AG10803 (cell line): ENCODE measurements at regions not wholly inside any gene's neighbourhood (a gene's known extent, or its start where the extent isn't known, plus 50 kb on each side); places are given as distances from the start of the nearest gene placed in this dataset.
"Not testable (repeated sequence)": the region's sequence is repeated elsewhere in the genome, so short reads cannot be mapped to it uniquely, and the experiment has no call there.

Source experiments
- DNase-seq: peaks from one replicate; pipeline ENCODE4 v3.0.0; 2010; ENCODE audit warnings: low read depth
- H3K4me3 ChIP-seq: 2 replicates; pipeline ENCODE4 v1.5.1; 2011; ENCODE audit warnings: mild to moderate bottlenecking, low read length, control low read depth
- TF ChIP-seq, protein P1 (sequence below): conservative IDR thresholded peaks from 2 replicates; pipeline ENCODE4 v1.5.1; 2011; ENCODE audit warnings: mild to moderate bottlenecking, low read length, control low read depth, inconsistent platforms

DNA sequence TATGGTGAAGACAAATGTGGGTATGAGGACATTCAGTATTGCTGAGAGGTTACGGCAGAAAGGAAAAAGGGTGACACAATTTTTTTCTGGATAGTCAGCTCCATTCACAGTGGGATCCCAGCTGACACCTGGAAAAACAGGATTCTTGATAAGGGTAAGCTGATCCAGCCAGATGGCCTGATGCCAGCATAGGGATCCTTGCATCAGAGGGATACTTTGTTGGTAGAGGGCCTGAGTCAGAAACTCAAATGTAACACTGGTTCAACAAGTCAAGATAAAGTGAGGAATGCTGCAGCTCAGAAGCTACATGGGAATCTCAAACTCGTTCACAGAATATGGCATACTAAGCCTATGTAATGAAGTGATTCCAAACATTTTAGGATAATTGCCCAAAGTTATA lies 726.7 kb downstream of the C4orf33 start:
- TF ChIP-seq, protein P1, sequence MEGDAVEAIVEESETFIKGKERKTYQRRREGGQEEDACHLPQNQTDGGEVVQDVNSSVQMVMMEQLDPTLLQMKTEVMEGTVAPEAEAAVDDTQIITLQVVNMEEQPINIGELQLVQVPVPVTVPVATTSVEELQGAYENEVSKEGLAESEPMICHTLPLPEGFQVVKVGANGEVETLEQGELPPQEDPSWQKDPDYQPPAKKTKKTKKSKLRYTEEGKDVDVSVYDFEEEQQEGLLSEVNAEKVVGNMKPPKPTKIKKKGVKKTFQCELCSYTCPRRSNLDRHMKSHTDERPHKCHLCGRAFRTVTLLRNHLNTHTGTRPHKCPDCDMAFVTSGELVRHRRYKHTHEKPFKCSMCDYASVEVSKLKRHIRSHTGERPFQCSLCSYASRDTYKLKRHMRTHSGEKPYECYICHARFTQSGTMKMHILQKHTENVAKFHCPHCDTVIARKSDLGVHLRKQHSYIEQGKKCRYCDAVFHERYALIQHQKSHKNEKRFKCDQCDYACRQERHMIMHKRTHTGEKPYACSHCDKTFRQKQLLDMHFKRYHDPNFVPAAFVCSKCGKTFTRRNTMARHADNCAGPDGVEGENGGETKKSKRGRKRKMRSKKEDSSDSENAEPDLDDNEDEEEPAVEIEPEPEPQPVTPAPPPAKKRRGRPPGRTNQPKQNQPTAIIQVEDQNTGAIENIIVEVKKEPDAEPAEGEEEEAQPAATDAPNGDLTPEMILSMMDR = no peak
- no peak for DNase-seq
- no peak overlapping the region for H3K4me3 ChIP-seq

DNA sequence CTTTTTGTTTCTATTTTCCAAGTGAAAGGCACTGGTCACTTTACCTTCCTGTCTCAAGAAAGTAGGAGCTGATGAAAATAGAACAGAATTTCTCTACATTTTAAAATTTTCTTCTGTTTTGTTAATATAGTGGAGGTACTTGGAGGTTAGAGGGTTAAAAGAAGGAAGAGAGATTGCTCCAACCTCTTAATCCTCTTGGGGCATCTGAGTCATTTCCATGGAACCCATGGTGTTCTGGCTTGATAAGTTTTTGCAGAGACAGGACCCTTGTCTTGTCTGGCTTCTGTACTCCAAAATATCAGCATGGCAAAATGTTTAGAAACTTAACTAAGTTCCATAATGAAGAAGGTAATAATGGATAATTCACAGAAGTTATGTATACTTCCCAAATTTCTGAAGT lies 727.2 kb downstream of the C4orf33 start:
- TF ChIP-seq, protein P1 = no peak
- H3K4me3 ChIP-seq = no peak overlapping the region
- no peak for DNase-seq

GRCh38 chr4:129829373-129829772 lies 733.4 kb downstream of the C4orf33 start:
- no peak for DNase-seq
- TF ChIP-seq, protein P1 = no peak
- H3K4me3 ChIP-seq = no peak overlapping the region

DNA sequence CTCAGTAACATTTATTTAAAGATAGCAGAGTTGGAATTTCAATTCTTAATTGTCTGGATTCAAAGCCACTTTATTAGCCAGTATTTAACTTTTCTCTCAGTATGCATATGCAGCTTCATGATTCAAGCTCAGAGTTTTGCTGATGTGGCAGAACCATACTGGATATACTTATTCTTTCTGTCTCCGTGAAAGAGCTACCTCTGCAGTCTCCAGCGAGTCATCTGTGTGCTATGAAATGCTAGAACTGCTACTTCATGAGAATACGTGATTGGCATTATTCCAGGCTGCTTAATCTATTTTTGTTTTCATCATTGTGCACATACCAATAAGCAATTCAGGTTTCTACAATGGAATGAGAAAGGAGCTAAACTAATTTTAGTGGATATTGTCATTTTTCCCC lies 743.7 kb downstream of the C4orf33 start:
- TF ChIP-seq, protein P1 = no peak
- no peak overlapping the region for H3K4me3 ChIP-seq
- no peak for DNase-seq

DNA sequence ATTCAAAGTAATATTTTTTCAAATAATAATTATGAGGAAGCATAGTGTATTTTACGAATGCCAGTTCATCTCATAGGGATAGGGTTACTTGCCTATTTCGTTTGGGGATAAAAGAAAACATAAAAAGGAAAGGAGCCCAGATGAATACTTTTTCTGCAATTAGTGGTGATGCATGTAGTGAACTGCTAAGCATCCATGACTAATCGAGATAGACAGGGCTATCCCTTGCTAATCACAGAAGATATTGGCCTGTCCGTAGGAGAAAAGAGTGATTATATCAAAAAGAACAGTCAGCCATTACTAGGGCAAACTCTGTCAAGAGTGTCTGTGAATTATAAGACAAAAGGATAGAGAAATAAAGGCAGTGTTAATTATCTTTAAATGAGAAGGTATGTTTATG lies 746.1 kb downstream of the C4orf33 start:
- no peak overlapping the region for H3K4me3 ChIP-seq
- DNase-seq = no peak
- TF ChIP-seq, protein P1 = no peak

DNA sequence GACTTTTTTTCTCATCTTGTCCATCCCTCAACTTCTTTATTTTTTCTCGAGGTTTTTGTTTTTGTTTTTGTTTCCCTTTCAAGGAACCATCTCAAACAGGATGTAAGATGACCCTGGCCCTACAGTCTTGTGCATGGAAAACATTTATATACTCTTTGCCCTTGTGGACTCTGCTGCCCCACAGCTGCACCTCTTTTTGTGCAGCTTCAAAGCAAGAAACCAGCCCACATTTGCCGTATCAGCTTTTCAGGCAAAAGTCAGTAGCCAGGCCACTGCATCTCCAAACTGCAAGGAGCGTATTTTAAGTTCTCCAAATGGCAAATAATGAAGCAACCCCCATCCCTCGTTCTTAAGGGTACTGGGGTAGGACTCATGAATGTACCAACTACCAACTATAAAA lies 756.5 kb downstream of the C4orf33 start:
- TF ChIP-seq, protein P1 = no peak
- H3K4me3 ChIP-seq = no peak overlapping the region
- no peak for DNase-seq

DNA sequence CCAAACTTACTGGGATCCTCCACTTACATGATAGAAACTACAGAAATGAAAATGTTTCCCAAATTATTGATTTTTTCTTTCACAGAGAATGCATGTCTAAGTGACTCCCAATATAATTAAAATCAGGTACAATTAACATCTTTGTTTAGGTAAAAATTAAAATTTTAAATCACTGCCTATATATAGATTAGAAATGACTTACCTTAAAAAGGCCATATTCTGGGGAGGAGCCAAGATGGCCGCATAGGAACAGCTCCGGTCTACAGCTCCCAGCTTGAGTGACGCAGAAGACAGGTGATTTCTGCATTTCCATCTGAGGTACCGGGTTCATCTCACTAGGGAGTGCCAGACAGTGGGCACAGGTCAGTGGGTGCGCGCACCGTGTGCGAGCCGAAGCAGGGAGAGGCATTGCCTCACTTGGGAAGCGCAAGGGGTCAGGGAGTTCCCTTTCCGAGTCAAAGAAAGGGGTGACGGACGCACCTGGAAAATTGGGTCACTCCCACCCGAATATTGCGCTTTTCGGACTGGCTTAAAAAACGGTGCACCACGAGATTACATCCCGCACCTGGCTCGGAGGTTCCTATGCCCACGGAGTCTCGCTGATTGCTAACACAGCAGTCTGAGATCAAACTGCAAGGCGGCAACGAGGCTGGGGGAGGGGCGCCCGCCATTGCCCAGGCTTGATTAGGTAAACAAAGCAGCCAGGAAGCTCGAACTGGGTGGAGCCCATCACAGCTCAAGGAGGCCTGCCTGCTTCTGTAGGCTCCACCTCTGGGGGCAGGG lies 757.9 kb downstream of the C4orf33 start:
- not testable (repeated sequence) for H3K4me3 ChIP-seq, DNase-seq
